ENCODE measurements at regions not wholly inside any gene's neighbourhood (a gene's known extent, or its start where the extent isn't known, plus 50 kb on each side); places are given as distances from the start of the nearest gene placed in this dataset.

- TF ChIP-seq ZNF274 (IDR thresholded peaks at IDR 0.05; ENCODE audit: low read length) = no peak
- no peak for TF ChIP-seq ZNF274 (tag by site-specific recombination; IDR thresholded peaks at IDR 0.05; ENCODE audit: borderline replicate concordance)
- TF ChIP-seq, protein P1, sequence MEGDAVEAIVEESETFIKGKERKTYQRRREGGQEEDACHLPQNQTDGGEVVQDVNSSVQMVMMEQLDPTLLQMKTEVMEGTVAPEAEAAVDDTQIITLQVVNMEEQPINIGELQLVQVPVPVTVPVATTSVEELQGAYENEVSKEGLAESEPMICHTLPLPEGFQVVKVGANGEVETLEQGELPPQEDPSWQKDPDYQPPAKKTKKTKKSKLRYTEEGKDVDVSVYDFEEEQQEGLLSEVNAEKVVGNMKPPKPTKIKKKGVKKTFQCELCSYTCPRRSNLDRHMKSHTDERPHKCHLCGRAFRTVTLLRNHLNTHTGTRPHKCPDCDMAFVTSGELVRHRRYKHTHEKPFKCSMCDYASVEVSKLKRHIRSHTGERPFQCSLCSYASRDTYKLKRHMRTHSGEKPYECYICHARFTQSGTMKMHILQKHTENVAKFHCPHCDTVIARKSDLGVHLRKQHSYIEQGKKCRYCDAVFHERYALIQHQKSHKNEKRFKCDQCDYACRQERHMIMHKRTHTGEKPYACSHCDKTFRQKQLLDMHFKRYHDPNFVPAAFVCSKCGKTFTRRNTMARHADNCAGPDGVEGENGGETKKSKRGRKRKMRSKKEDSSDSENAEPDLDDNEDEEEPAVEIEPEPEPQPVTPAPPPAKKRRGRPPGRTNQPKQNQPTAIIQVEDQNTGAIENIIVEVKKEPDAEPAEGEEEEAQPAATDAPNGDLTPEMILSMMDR (tag by site-specific recombination; IDR thresholded peaks at IDR 0.05) = no peak
- TF ChIP-seq HOXD13 (CRISPR knock-in tag; IDR thresholded peaks at IDR 0.05; ENCODE audit: borderline replicate concordance) = no peak
Measured at GRCh38 chr9:97791542-97791941, 61.5 kb upstream of the FOXE1 start.
